ENCODE measurements at regions not wholly inside any gene's neighbourhood (a gene's known extent, or its start where the extent isn't known, plus 50 kb on each side); places are given as distances from the start of the nearest gene placed in this dataset.

GRCh38 chr20:52921340-52921739, 50.8 kb upstream of the TSHZ2 start:
- no peaks in the 10 kb centered on the region for H3K4me1 ChIP-seq (ENCODE audit: control insufficient read depth, insufficient read depth, low read length)
- H3K9me3 ChIP-seq (ENCODE audit: control insufficient read depth in 2 of 2, low read length in 2 of 2): no peaks in the 10 kb centered on the region
- no peaks in the 10 kb centered on the region for H3K36me3 ChIP-seq (ENCODE audit: control insufficient read depth in 2 of 2, insufficient read depth in 2 of 2, low read length in 2 of 2)
- no peak overlapping the region for H3K4me3 ChIP-seq (ENCODE audit: low read length in 2 of 2)
- no peaks in the 10 kb centered on the region for H3K27me3 ChIP-seq (ENCODE audit: control insufficient read depth in 1 of 2, insufficient read depth in 2 of 2, low read length in 2 of 2)
- no peak overlapping the region for H3K9ac ChIP-seq (ENCODE audit: low read length in 2 of 2)
- no peak overlapping the region for H3K27ac ChIP-seq (ENCODE audit: low read length)

- Histone ChIP-seq H3K9ac (ENCODE audit: low read length in 2 of 2) (no peak overlapping the region), H3K36me3 (ENCODE audit: control insufficient read depth in 2 of 2, insufficient read depth in 2 of 2, low read length in 2 of 2) (no peaks in the 10 kb centered on the region), H3K4me3 (ENCODE audit: low read length in 2 of 2) (no peak overlapping the region), H3K4me1 (ENCODE audit: control insufficient read depth, insufficient read depth, low read length) (no peaks in the 10 kb centered on the region), H3K9me3 (ENCODE audit: control insufficient read depth in 2 of 2, low read length in 2 of 2) (no peaks in the 10 kb centered on the region), H3K27ac (ENCODE audit: low read length) (no peak overlapping the region), H3K27me3 (ENCODE audit: control insufficient read depth in 1 of 2, insufficient read depth in 2 of 2, low read length in 2 of 2) (no peaks in the 10 kb centered on the region)
Observed at GRCh38 chr20:52918311-52918710, 53.8 kb upstream of the TSHZ2 start.

- Histone ChIP-seq H3K9me3 (ENCODE audit: control insufficient read depth in 2 of 2, low read length in 2 of 2) (no peaks in the 10 kb centered on the region), H3K27me3 (ENCODE audit: control insufficient read depth in 1 of 2, insufficient read depth in 2 of 2, low read length in 2 of 2) (no peaks in the 10 kb centered on the region)
Observed at GRCh38 chr20:52915564-52915963, 56.6 kb upstream of the TSHZ2 start.

DNA sequence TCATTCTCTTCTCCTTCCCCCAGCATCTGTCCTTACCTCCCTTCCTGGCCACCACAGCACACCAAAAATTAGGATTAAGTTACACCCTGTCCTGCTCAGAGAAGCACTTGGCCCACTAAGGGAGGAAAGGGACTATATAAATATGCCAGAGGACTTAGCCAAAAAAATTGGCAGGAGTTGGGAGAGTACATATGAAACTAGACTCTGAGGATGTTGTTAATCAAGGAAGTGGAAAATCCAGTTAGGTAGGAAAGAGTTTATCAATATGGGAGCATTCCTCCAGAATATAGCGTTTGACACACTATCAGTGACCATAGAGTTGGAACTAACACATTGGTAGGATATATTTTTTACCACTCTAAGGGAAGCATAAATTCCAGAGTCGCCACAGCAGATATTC, 57.3 kb upstream of the TSHZ2 start:
- H3K9ac ChIP-seq (ENCODE audit: low read length in 2 of 2): no peak overlapping the region
- no peaks in the 10 kb centered on the region for H3K36me3 ChIP-seq (ENCODE audit: control insufficient read depth in 2 of 2, insufficient read depth in 2 of 2, low read length in 2 of 2)
- H3K4me3 ChIP-seq (ENCODE audit: low read length in 2 of 2): no peak overlapping the region
- H3K9me3 ChIP-seq (ENCODE audit: control insufficient read depth in 2 of 2, low read length in 2 of 2): no peaks in the 10 kb centered on the region
- no peak overlapping the region for H3K27ac ChIP-seq (ENCODE audit: low read length)
- no peaks in the 10 kb centered on the region for H3K27me3 ChIP-seq (ENCODE audit: control insufficient read depth in 1 of 2, insufficient read depth in 2 of 2, low read length in 2 of 2)
- no peaks in the 10 kb centered on the region for H3K4me1 ChIP-seq (ENCODE audit: control insufficient read depth, insufficient read depth, low read length)

More at GRCh38 chr20:52915564-52915963, 56.6 kb upstream of the TSHZ2 start:
- Histone ChIP-seq H3K4me1 (ENCODE audit: control insufficient read depth, insufficient read depth, low read length) (no peaks in the 10 kb centered on the region), H3K4me3 (ENCODE audit: low read length in 2 of 2) (no peak overlapping the region), H3K9ac (ENCODE audit: low read length in 2 of 2) (no peak overlapping the region), H3K36me3 (ENCODE audit: control insufficient read depth in 2 of 2, insufficient read depth in 2 of 2, low read length in 2 of 2) (no peaks in the 10 kb centered on the region), H3K27ac (ENCODE audit: low read length) (no peak overlapping the region)

DNA sequence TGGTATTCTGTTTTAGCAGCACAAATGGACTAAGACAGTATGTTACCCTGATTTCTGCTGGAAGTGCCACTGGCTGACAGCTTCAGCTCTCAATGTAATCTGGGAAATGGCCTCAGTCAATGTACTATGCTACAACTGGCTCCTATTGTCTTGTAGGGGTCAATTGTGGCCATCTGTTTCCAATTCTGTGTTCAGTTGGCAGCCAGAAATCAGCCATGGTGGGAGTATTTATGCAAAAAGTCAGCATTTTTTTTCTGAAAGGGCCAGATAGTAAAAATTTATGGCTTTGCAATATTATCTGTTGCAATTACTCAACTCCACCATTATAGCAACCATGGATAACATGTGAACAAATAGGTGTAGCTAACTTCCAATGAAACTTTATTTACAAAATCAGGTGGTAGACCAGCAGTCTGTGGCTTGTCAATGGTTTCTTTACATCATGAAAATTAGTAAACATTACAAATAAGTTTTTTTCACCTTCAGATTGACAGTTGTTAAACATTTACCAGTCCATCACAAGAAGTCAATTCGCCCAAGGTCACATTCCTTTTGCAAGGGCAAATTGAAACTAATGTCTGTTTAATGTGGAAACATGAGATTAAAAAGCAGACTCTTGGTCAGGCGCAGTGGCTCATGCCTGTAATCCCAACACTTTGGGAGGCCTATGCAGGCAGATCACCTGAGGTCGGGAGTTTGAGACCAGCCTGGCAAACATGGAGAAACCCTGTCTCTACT, 58.3 kb upstream of the TSHZ2 start:
- Histone ChIP-seq H3K36me3 (ENCODE audit: control insufficient read depth in 2 of 2, insufficient read depth in 2 of 2, low read length in 2 of 2) (no peaks in the 10 kb centered on the region), H3K4me1 (ENCODE audit: control insufficient read depth, insufficient read depth, low read length) (no peaks in the 10 kb centered on the region), H3K9me3 (ENCODE audit: control insufficient read depth in 2 of 2, low read length in 2 of 2) (no peaks in the 10 kb centered on the region), H3K4me3 (ENCODE audit: low read length in 2 of 2) (no peak overlapping the region), H3K27ac (ENCODE audit: low read length) (no peak overlapping the region), H3K9ac (ENCODE audit: low read length in 2 of 2) (no peak overlapping the region), H3K27me3 (ENCODE audit: control insufficient read depth in 1 of 2, insufficient read depth in 2 of 2, low read length in 2 of 2) (no peaks in the 10 kb centered on the region)

- H3K36me3 ChIP-seq (ENCODE audit: control insufficient read depth in 2 of 2, insufficient read depth in 2 of 2, low read length in 2 of 2): no peaks in the 10 kb centered on the region
- H3K4me1 ChIP-seq (ENCODE audit: control insufficient read depth, insufficient read depth, low read length): no peaks in the 10 kb centered on the region
- H3K9ac ChIP-seq (ENCODE audit: low read length in 2 of 2): no peak overlapping the region
- no peak overlapping the region for H3K27ac ChIP-seq (ENCODE audit: low read length)
- H3K4me3 ChIP-seq (ENCODE audit: low read length in 2 of 2): no peak overlapping the region
- H3K27me3 ChIP-seq (ENCODE audit: control insufficient read depth in 1 of 2, insufficient read depth in 2 of 2, low read length in 2 of 2): no peaks in the 10 kb centered on the region
- H3K9me3 ChIP-seq (ENCODE audit: control insufficient read depth in 2 of 2, low read length in 2 of 2): no peaks in the 10 kb centered on the region
Observed at GRCh38 chr20:52905241-52905994, 66.7 kb upstream of the TSHZ2 start.

DNA sequence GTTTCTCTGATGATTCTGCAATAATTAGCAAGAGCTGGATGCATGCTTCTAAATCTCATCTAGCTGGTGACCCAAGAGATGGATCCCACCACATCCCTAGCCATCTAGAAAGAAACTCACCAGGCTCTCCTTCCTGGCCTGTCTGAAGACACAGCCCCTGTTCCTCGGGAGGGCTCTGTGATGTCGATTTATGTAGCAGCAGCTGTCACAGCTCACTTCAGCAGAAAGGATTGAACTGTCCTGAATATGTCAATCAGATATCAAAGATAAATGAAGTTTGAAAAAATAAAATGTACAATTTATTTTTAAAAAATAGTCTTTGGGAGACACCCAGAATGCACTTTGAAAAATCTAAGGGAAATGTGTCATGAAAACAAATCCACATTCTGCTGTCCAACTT, 67.3 kb upstream of the TSHZ2 start:
- Histone ChIP-seq H3K27me3 (ENCODE audit: control insufficient read depth in 1 of 2, insufficient read depth in 2 of 2, low read length in 2 of 2) (no peaks in the 10 kb centered on the region), H3K9me3 (ENCODE audit: control insufficient read depth in 2 of 2, low read length in 2 of 2) (no peaks in the 10 kb centered on the region)

DNA sequence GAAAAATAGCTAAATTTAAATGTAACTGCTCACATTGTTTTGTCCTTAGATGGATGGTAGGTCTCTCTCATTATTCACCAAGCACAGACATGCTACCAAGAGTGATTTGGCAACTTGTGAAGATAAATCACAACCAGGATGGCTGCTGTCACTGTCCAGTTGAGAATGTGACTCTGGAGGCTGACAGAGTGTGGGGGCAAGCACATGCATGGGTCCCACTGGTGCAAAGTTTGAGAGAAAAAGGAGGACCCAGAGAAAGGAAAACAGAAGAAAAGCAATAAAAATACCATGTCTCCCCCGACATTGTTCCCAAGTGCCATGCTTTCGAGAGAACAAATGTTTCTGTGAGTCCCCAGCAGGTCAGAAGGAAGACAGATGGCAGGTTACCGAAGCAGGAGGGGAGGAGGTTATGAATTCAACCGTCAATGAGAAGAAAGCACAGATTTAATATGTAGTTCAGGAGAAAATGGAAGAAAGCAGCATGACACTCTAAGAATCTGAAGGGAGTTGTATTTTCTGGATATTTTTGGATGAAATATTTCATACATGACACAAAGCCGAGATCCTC, 73.0 kb upstream of the TSHZ2 start:
- no peaks in the 10 kb centered on the region for H3K27me3 ChIP-seq (ENCODE audit: control insufficient read depth in 1 of 2, insufficient read depth in 2 of 2, low read length in 2 of 2)
- no peak overlapping the region for H3K9ac ChIP-seq (ENCODE audit: low read length in 2 of 2)
- H3K27ac ChIP-seq (ENCODE audit: low read length): no peak overlapping the region
- no peaks in the 10 kb centered on the region for H3K36me3 ChIP-seq (ENCODE audit: control insufficient read depth in 2 of 2, insufficient read depth in 2 of 2, low read length in 2 of 2)
- H3K9me3 ChIP-seq (ENCODE audit: control insufficient read depth in 2 of 2, low read length in 2 of 2): no peaks in the 10 kb centered on the region
- no peaks in the 10 kb centered on the region for H3K4me1 ChIP-seq (ENCODE audit: control insufficient read depth, insufficient read depth, low read length)
- no peak overlapping the region for H3K4me3 ChIP-seq (ENCODE audit: low read length in 2 of 2)

More for the DNA sequence above, 67.3 kb upstream of the TSHZ2 start:
- H3K9ac ChIP-seq (ENCODE audit: low read length in 2 of 2): no peak overlapping the region
- no peak overlapping the region for H3K4me3 ChIP-seq (ENCODE audit: low read length in 2 of 2)
- no peaks in the 10 kb centered on the region for H3K36me3 ChIP-seq (ENCODE audit: control insufficient read depth in 2 of 2, insufficient read depth in 2 of 2, low read length in 2 of 2)
- no peaks in the 10 kb centered on the region for H3K4me1 ChIP-seq (ENCODE audit: control insufficient read depth, insufficient read depth, low read length)
- H3K27ac ChIP-seq (ENCODE audit: low read length): no peak overlapping the region

GRCh38 chr20:52896348-52896747, 75.8 kb upstream of the TSHZ2 start:
- H3K27me3 ChIP-seq (ENCODE audit: control insufficient read depth in 1 of 2, insufficient read depth in 2 of 2, low read length in 2 of 2): no peaks in the 10 kb centered on the region
- no peaks in the 10 kb centered on the region for H3K9me3 ChIP-seq (ENCODE audit: control insufficient read depth in 2 of 2, low read length in 2 of 2)
- no peaks in the 10 kb centered on the region for H3K36me3 ChIP-seq (ENCODE audit: control insufficient read depth in 2 of 2, insufficient read depth in 2 of 2, low read length in 2 of 2)
- H3K4me3 ChIP-seq (ENCODE audit: low read length in 2 of 2): no peak overlapping the region
- H3K4me1 ChIP-seq (ENCODE audit: control insufficient read depth, insufficient read depth, low read length): no peaks in the 10 kb centered on the region
- no peak overlapping the region for H3K9ac ChIP-seq (ENCODE audit: low read length in 2 of 2)
- H3K27ac ChIP-seq (ENCODE audit: low read length): no peak overlapping the region

DNA sequence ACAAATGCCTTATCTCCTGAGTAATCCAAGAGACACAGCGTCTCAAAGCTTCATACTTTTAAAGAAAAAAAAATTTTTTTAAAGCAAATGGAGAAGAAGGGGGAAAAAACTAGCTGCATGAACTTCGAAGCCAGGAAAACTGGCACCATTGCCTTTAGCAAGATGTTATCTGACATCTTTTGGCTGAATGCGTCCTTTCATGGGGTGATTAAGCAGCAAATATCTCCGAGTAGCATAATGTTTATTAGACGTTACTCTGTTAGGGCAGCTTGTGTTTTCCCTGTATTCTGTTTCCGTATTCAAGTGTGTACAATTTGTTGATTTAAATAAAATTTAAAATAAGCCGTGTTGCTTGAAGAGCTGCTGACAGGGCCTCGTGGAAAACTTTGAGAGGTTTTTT, 76.5 kb upstream of the TSHZ2 start:
- H3K27ac ChIP-seq (ENCODE audit: low read length): no peak overlapping the region
- H3K9me3 ChIP-seq (ENCODE audit: control insufficient read depth in 2 of 2, low read length in 2 of 2): no peaks in the 10 kb centered on the region
- H3K27me3 ChIP-seq (ENCODE audit: control insufficient read depth in 1 of 2, insufficient read depth in 2 of 2, low read length in 2 of 2): no peaks in the 10 kb centered on the region
- no peak overlapping the region for H3K9ac ChIP-seq (ENCODE audit: low read length in 2 of 2)
- no peak overlapping the region for H3K4me3 ChIP-seq (ENCODE audit: low read length in 2 of 2)
- H3K36me3 ChIP-seq (ENCODE audit: control insufficient read depth in 2 of 2, insufficient read depth in 2 of 2, low read length in 2 of 2): no peaks in the 10 kb centered on the region
- H3K4me1 ChIP-seq (ENCODE audit: control insufficient read depth, insufficient read depth, low read length): no peaks in the 10 kb centered on the region

GRCh38 chr20:52895235-52895634, 76.9 kb upstream of the TSHZ2 start:
- no peaks in the 10 kb centered on the region for H3K9me3 ChIP-seq (ENCODE audit: control insufficient read depth in 2 of 2, low read length in 2 of 2)
- H3K4me3 ChIP-seq (ENCODE audit: low read length in 2 of 2): no peak overlapping the region
- no peaks in the 10 kb centered on the region for H3K4me1 ChIP-seq (ENCODE audit: control insufficient read depth, insufficient read depth, low read length)
- no peaks in the 10 kb centered on the region for H3K27me3 ChIP-seq (ENCODE audit: control insufficient read depth in 1 of 2, insufficient read depth in 2 of 2, low read length in 2 of 2)
- no peak overlapping the region for H3K9ac ChIP-seq (ENCODE audit: low read length in 2 of 2)
- H3K27ac ChIP-seq (ENCODE audit: low read length): no peak overlapping the region
- no peaks in the 10 kb centered on the region for H3K36me3 ChIP-seq (ENCODE audit: control insufficient read depth in 2 of 2, insufficient read depth in 2 of 2, low read length in 2 of 2)

All from stomach smooth muscle (tissue), 2 donors.